ENCODE measurements at regions not wholly inside any gene's neighbourhood (a gene's known extent, or its start where the extent isn't known, plus 50 kb on each side); places are given as distances from the start of the nearest gene placed in this dataset.
A peak's percentile ranks its signal among the peaks of the same experiment; 100 is the strongest.

GRCh38 chr11:109936661-109937180 lies 156.5 kb upstream of the ZC3H12C start:
- H3K27ac ChIP-seq: no peak overlapping the region
- 38 to 40% methylated on average over 2 of the region's 2 CpGs for WGBS, 2 donors
- H3K9me3 ChIP-seq: no peaks in the 10 kb centered on the region
- no peaks in the 10 kb centered on the region for H3K4me1 ChIP-seq
- no peak for DNase-seq (ENCODE audit: low spot score in 2 of 2)
- H3K36me3 ChIP-seq: no peaks in the 10 kb centered on the region
- H3K27me3 ChIP-seq: no peaks in the 10 kb centered on the region
- TF ChIP-seq EP300 (IDR thresholded peaks at IDR 0.05) (no peak), CTCF (IDR thresholded peaks at IDR 0.05) (no peak), POLR2A (IDR thresholded peaks at IDR 0.05) (no peak)
- H3K4me3 ChIP-seq: no peak overlapping the region

GRCh38 chr11:109937968-109938367 lies 155.2 kb upstream of the ZC3H12C start:
- Histone ChIP-seq H3K4me1 (no peaks in the 10 kb centered on the region), H3K9me3 (no peaks in the 10 kb centered on the region), H3K27me3 (no peaks in the 10 kb centered on the region), H3K4me3 (no peak overlapping the region), H3K27ac (no peak overlapping the region), H3K36me3 (no peaks in the 10 kb centered on the region)
- DNase-seq (ENCODE audit: low spot score in 2 of 2): no peak
- TF ChIP-seq EP300 (IDR thresholded peaks at IDR 0.05) (no peak), CTCF (IDR thresholded peaks at IDR 0.05) (no peak), POLR2A (IDR thresholded peaks at IDR 0.05) (no peak)

- Histone ChIP-seq H3K27me3 (no peaks in the 10 kb centered on the region), H3K4me1 (no peaks in the 10 kb centered on the region), H3K9me3 (no peaks in the 10 kb centered on the region), H3K27ac (no peak overlapping the region), H3K36me3 (no peaks in the 10 kb centered on the region), H3K4me3 (no peak overlapping the region)
- WGBS, 2 donors: 5 to 8% methylated on average over 1 of the region's 1 CpG
- peak in 1 of 2 donors; percentile 33 for DNase-seq (ENCODE audit: low spot score in 2 of 2)
- TF ChIP-seq EP300 (IDR thresholded peaks at IDR 0.05) (no peak), POLR2A (IDR thresholded peaks at IDR 0.05) (no peak), CTCF (IDR thresholded peaks at IDR 0.05) (peak; percentile 28 to 52 (median 38))
Measured at GRCh38 chr11:109939166-109939810, 153.9 kb upstream of the ZC3H12C start.

GRCh38 chr11:109940816-109941215 lies 152.4 kb upstream of the ZC3H12C start:
- Histone ChIP-seq H3K9me3 (no peaks in the 10 kb centered on the region), H3K27ac (no peak overlapping the region), H3K4me3 (no peak overlapping the region), H3K4me1 (peaks cover 0 to 9% (median 0%) of the 10 kb centered on the region in 4 donors), H3K36me3 (no peaks in the 10 kb centered on the region), H3K27me3 (no peaks in the 10 kb centered on the region)
- WGBS, 2 donors: 84 to 90% methylated on average over 8 of the region's 8 CpGs
- no peak for DNase-seq (ENCODE audit: low spot score in 2 of 2)
- TF ChIP-seq POLR2A (IDR thresholded peaks at IDR 0.05) (no peak), CTCF (IDR thresholded peaks at IDR 0.05) (no peak), EP300 (IDR thresholded peaks at IDR 0.05) (no peak)

GRCh38 chr11:109945626-109946321 lies 147.4 kb upstream of the ZC3H12C start:
- H3K4me3 ChIP-seq: peak overlapping the region in 2 of 4 donors; percentile 32 to 34
- no peaks in the 10 kb centered on the region for H3K27me3 ChIP-seq
- DNase-seq (ENCODE audit: low spot score in 2 of 2): no peak
- H3K36me3 ChIP-seq: no peaks in the 10 kb centered on the region
- H3K9me3 ChIP-seq: no peaks in the 10 kb centered on the region
- WGBS, 2 donors: 55 to 58% methylated on average over 6 of the region's 6 CpGs
- peak overlapping the region; percentile 51 to 93 (median 73) for H3K27ac ChIP-seq
- TF ChIP-seq POLR2A (IDR thresholded peaks at IDR 0.05): no peak
- TF ChIP-seq EP300 (IDR thresholded peaks at IDR 0.05): no peak
- no peak for TF ChIP-seq CTCF (IDR thresholded peaks at IDR 0.05)
- peaks cover 0 to 19% (median 6%) of the 10 kb centered on the region in 4 donors for H3K4me1 ChIP-seq
